DMS153 (cell line): ENCODE measurements at regions not wholly inside any gene's neighbourhood (a gene's known extent, or its start where the extent isn't known, plus 50 kb on each side); places are given as distances from the start of the nearest gene placed in this dataset.
"Not testable (repeated sequence)": the region's sequence is repeated elsewhere in the genome, so short reads cannot be mapped to it uniquely, and the experiment has no call there.

Experiments
- DNase-seq: peaks from one replicate; lab custom pipeline; 2025; lab: John Stamatoyannopoulos, UW

DNA sequence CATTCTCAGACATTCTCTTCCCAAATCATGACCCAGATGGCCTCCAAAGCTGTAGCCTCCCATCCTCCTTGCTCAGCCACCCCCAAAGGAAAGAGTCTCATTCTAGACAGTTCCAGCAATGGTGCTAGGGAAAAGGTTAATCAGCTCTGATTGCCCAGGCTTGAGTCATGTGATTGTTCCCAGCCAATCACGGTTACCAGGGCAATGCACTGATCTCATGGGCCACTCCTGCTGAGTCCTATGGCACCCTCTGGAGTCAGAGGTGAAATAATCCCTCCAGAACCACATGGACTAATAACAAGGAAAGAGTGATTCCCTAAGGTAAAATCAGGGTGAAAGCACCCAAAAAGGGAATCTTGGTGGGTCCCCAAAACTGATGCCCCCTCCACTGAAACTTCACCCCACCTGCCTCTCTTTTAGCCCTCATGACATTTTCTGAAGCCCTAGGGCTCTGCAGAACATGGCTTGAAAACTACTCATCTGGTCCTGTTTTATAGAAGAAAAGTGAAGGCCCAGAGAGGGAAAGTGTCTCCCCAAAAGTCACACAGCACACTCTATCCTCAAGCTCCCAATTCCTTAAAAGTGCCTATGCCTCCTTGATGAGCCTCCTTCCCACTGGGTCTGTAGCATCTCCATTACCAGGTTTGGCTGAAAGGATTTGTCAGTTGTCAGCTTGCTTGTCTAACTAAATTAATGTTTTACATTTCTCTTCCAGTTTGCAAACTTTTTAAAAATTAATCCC lies 203.7 kb downstream of the MN1 start:
- no peak for DNase-seq

DNA sequence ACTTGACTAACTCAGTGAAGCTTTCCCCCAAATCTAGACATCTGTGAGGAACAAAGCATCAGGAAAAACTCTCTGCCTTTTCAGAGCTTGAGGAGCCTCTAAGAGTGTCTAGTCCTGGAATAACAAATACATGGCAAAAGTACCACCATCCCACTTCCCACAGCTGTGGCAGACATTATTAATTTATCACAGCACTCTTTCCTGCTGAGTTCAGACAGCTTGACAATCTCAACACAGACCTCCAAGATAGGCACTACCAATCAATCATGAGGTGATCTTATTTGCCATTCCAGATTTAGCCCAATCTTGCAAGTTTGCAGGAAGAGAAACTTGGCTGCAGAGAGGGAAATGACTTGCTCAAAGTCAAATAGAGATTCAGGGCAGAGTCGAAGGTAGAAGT lies 202.8 kb downstream of the MN1 start:
- DNase-seq: no peak

DNA sequence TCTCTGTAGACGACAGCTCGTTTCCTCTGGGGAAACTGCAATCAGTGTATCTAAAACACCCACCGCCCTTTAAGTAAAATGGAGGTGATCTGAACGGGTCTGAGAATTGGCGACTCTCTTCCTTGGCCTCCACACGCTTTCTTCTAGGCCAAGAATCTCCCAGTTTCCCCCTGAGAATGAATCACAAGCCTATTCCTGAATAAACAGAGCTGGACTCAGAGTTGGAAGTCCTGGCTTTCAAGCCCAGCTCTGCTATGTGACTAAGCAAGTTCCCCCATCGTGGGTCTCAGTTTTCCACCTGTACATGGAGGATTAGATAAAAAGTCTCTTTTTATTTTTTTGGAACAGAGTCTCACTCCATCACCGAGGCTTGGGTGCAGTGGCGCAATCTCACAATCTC lies 200.4 kb downstream of the MN1 start:
- no peak for DNase-seq

DNA sequence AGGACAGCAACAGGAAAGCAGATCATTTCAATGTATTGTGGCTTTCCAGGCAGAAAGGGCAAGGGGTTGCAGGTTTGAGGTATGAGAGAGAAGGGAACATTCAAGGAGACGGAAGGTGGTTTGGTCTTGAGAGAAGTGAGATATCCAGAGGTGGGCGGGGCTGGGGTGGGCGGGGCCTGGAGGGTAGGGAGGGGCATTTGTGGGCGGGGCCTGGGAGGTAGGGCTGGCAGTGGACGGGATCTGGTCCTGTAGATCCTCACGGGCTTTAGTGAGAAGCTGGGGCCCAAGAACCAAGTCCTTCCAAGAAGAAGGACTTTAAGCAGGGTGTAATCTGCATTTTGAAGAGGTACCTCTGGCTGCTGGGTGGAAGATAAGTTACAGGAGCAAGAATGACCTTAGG lies 199.2 kb downstream of the MN1 start:
- no peak for DNase-seq

DNA sequence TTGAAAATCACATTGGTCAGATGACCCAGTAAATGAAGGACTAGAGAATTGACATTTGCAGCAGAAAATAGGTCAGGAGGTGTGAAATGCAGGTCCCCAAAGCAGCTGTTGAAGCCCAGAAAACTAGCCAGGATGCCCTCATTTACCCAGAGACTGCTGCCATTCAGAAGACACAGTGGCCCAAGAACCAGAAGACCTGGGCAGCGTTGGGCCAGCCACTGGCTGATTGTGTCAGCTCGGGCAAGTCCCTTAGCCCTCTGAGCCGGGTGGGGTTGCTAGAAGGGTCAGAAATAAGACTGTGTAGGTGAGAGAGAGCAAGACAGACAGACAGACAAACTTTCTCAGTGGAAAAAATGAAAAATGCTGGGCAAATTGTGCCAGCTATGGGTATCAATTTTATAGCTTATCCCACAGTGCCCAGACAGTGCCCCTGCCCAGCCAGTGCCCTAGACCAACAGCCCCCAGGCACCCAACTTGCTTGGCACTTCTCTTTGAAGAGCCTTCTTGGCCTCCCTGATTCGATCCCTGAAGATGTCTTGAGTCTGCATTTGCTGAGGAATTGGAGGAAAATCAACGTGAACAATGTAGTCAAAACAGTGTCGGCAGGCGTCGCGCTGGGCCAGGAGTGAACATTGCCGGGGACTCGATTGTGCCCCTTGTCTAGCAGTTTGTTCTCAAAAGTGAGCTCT lies 198.3 kb downstream of the MN1 start:
- no peak for DNase-seq

DNA sequence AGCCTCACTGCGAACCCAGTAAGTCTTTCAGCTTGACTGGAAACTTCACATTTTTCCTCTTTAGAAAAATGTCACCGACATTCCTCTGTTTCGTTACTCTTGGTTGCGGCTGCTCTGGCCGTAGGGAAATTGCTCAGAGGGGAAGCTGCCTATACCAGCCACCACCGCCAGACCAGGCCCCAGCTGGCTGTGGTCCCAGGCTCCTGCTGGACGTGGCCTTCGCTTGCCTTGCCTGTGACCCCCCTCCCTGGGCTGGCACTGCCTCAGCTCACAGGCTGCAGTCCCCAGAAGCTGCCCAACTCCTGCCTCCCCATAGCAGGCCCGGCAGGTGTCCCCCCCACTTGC lies 197.8 kb downstream of the MN1 start:
- no peak for DNase-seq

DNA sequence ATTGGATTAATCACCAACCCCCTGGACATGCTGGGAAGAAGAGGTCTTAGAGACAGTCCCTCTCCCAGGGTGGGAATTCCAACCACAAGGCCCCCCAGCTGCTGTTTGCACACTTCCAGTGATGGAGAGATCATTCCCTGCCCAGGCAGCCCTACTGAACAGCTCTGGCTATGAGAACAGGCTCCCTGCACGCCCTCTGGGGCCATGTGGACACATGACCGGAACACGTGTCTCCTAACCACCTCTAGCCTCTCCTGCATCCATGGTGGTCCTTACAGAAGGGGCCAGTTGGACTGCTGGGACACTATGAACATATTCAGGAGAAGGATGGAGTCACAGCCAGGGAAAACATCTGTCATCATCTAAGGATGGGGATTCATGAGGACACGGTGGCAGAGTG lies 196.2 kb downstream of the MN1 start:
- no peak for DNase-seq

DNA sequence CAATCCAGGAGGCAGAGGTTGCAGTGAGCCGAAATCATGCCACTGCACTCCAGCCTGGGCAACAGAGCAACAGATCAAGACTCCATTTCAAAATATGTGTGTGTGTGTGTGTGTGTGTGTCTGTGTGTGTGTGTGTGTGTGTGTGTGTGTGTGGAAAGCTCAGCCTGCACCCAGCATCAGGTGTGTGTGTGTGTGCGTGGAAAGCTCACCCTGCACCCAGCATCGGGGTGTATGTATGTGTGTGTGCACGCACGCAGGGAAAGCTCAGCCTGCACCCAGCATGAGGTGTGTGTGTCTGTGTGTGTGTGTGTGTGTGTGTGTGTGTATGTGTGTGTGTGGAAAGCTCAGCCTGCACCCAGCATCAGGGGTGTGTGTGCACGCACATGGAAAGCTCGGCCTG lies 193.8 kb downstream of the MN1 start:
- not testable (repeated sequence) for DNase-seq

DNA sequence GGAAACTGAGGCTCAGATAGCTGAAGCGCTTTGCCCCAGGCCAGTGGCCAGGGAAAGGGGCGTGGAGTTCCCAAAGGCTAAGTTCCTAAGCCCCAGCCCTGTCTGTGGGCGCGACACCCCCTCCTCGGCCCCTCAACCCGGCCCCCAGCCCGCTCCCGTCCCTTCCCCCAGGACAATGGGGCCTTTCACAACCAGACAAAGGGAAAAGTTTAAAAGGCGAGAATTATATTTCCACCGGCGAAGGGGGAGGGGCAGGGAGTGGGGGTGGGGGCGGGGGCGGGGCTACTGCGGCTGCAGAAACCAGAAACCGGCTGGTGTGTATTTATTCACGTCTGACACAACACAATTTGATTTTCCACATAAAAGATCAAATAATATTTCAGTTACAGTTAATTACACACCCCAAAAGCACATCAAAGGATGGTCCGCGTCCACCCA lies 192.1 kb downstream of the MN1 start:
- DNase-seq: no peak

DNA sequence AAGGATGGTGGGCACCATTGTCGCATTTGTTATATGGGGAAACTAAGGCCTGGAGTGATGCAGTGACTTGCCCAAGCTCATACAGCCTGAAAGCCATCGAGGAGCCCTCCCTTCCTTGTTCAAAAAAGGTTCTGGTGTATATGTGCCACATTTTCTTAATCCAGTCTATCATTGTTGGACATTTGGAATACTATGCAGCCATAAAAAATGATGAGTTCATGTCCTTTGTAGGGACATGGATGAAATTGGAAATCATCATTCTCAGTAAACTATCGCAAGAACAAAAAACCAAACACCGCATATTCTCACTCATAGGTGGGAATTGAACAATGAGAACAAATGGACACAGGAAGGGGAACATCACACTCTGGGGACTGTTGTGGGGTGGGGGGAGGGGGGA lies 191.4 kb downstream of the MN1 start:
- DNase-seq: not testable (repeated sequence)

DNA sequence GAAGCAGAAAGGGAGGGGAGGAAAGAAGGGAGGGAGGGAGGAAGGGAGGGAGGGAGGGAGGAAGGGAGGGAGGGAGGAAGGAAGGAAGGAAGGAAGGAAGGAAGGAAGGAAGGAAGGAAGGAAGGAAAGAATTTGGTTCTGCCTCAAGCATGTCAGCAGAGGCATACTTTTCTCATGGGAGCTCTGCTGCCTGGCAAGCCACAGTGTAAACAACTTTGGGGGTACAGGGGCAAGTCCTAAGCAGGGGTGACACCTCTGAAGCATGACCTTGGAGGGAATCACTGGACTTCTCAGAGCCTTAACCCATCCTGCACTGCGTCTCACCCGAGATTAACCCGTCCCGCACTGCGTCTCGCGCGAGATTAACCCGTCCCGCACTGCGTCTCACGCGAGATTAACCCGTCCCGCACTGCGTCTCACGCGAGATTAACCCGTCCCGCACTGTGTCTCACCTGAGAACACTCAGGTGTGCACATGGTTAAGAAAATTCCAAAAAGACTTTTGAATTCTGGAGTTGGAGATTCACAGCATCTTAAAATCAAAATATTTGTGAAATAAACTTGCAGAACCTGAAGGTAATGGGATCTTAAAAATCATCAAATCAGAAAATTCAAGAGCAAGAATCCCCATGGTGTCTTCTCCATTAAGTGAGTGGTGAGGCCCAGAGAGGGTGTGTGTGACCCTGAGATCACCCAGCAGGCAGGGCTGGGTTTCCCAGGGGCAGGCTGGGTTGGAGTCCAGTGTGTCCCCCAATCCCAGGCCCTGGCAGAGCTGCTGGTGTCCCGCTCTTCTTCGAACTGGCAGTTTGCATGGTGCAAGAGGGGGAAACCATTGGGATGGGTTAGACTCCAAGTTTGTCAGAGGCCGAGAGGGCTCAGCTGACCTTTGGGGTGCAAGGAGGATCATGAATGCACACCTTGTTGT lies 190.4 kb downstream of the MN1 start:
- no peak for DNase-seq

DNA sequence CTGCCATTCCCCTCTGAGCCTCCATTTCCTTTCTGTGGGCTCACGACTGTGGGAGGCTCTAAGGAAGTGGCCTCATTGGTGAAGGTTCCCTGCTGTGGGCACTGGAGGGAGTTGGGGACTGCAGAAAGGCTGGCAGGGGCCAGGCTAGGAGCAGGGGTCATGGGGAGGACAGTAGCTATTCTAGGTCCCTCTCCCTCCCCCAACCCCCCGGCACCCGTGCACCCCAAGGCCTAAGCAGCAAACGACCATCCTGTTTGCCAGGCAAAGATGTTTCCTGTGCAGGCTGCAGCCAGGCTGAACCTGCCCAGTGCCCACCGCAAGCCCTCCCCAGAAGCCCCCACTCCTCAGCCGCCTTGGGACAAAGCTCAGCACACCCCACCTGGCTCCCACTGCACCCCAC lies 189.4 kb downstream of the MN1 start:
- DNase-seq: no peak

DNA sequence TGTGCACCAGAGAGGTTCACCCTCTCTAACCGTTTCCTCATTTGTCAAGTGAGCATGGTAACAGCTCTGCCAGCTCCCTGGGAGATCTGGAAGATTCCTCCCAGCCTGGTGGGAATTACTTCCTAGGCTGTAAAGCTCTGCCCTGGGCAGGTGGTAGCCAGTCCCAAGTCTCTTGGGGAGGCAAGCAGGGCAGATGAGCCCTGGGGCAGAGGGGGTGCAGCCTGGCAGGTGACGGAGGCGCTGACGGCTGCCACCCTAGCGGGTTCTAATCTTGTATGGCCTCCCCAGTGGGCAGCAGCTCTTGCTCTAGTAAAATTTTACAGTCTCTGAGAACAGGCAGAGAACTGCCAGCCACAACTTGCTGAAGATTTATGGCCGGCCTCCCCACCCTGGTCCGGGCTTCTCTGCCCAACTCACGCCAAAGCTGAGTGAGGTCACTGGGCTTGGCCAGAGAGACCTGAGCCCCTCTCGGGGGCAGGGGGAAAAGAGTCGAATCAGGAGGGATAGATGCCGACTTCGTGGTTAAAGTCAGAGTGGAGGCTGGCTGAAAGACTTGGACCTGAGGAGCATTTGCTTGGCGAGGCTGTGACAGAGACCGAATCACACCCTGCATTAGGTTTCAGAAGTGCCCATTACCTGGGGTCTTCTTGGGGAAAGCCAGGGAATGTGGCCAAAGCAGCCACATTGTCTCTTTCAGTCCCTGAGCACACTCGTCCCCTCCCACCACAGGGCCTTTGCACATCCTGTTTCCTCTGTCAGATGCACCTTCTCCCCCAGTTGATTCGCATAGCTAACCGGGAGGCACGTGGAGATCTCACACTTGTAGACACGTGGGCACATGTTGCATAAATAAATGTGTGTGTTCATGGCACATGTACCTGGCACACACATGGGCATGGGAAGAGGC lies 188.2 kb downstream of the MN1 start:
- no peak for DNase-seq

DNA sequence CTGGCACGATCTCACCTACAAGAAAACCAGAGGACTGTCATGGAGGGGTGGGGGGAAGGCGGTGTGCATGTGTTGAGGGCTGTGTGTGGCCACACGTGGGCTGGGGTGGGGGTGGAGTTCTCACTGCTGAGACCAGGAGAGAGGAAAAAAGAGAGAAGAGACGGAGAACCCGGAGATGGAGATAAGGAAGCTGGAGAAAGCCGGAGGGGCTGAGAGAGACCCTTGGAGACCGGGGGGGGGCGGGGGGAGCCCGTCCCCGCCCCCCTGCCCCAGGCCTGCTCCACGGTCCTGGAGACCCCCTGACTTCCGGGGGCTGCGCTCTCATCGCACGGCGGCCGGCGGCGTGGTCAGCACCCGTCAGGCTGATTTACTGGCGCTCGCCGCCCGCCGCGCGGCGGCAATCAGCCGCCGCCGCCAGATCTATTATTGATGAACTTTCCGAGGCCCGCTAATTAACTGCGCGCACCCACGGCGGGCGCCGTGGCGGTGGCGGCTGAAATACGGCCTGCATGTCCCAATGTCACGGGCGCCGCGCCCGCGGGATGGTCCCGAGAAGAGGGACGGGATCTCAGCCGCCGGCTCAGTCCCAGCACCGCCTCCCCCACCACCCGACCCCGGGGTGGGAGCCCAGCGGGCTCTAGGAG lies 187.4 kb downstream of the MN1 start:
- DNase-seq: no peak

DNA sequence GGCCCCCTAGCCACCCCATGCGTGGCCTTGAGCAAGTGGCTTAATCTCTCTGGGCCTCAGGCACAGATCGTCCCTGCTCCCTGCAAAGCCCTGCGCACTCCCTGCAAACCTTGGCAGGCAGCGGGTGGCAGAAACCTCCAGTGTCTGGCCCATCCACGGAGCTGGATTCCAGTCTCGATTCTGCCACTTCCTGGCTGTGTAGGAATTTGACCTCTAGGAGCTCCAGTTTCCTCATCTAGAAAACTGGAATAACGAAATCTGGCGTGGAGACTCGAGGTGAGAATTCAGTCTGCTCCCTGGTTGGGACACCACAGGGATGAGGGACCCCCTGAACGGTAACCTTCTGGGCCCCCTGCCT lies 186.9 kb downstream of the MN1 start:
- no peak for DNase-seq

DNA sequence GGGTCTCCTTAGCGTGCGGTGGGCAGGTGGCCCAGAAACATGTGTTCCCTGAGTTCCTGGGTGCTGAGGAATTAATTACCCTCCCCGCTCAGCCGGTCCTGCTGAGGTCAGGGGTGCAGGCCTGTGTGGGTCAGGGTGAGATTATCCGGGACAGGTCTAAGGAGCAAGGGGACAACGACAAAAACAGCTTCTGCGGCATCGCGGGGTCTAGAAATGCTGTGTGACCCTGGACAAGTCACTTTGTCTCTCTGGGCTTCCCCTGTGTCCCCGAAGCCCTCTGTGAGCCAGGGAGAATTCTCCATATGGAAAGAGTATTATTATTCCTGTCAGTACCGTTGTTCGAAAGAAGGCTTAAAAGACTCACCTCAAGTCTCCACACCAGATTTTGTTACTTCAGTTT lies 186.1 kb downstream of the MN1 start:
- no peak for DNase-seq

DNA sequence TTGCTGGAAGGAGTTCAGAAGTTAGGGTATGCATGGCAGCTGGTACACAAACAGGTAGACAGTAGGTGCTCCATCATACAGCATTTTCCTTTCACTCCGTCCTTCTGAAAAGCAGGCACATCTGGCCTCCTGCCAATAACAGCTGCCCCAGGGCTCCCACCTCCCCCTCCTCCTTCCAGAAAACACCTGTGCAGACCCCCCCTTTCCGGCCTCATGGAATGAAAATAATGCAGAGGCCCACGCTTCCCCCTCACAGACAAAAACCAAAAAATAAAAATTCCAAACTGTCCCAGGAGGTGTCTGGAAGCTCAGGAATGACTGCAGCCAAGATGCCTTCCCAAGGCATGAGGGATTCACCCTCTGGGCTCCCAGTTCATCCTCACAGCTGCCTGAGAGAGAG lies 185.5 kb downstream of the MN1 start:
- no peak for DNase-seq

DNA sequence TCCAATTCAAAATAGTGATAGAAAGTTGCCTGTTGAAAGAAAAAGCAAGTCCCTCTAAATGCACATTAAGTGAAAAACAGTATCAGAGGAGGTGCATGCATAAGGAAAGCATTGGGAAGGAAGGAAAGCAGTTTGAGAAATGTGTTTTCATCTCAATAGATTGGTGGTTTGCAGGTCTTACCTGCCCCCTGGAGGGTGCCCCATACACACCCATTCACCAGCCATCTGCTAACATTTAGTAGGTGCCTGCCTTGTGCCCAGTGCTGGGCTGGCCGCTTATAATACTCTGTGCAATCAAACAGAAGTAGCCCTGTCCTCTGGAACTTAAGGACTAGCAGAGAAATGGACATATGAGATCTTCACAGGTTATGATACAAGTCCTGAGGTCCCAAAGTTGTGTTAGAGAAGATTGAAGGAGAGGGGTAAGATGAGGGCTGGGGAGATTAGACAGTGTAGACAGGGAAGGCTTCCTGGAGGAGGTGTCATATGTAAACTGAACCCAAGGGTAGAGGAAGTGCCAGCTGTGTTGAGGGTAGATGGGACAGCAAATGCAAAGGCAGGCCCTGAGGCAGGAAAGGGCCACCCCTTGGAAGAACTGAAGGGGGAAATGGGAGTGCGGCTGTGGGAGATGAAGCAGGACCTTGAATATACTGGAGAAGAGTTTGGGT lies 184.2 kb downstream of the MN1 start:
- DNase-seq: no peak

DNA sequence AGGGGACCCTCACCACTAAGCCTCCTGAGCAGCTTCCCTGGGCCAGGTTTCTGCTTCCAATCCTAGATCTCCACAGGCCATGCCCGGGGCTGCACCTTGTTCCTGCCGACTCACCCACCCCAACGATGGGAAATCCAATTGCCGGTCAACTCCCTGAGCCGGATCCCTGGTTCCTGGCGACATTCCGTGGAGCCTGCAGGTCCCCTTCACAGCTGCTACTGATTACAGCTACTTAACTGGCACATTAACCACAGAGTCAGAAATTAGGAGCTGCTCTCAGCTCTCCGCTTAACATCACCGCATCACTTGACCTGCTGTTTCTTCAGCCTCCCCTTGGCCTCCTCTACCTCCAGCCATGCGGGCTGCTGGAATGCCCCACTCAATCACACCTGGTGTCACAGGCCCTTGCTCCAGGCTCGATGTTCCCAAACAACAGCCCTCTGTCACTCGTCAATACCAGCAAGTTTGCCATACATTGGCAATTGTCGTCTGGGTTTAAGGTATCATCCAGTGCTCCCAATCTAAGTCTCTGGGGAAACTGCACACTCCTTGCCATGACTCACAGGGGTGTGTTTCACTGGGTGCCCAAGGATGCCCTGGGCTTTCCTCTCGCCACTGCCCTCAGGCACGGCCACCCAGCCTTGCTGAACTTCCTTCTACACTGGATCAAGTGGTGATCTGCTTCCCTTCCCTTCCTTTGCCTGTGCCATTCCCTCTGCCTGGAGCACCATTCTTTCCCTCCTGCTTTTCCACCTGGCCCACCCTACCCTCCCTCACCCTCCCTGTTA lies 181.0 kb downstream of the MN1 start:
- DNase-seq: no peak

DNA sequence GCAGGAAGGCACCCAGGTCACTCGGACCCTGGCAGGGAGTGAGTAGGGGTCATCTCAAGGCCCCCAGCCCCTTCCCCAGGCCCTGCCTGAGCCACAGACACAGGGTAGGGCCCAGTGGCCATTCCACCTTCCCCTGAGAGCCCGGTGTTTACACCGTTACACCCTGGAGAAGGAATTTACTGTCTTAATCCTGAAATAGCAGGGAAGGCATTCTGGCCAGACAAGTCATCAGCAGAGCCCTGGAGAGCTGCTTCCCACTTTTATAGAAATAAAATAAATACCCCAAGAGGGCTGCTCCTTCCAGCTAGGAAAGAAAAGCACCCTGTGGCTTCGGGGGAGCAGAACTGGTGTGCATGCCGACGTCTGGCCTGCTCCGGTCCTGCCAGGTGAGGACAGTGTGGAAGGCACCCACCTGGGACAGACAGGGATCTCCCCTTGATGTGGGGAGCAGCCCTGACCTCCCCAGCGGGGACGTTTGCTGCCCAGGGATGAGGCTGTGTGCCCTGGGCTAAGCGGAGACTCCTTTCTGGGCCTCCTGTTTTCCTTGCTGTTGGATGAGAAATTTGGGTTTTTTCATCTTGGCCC lies 180.0 kb downstream of the MN1 start:
- DNase-seq: no peak
